ENCODE measurements at regions not wholly inside any gene's neighbourhood (a gene's known extent, or its start where the extent isn't known, plus 50 kb on each side); places are given as distances from the start of the nearest gene placed in this dataset.

- Histone ChIP-seq H3K36me3 (ENCODE audit: control insufficient read depth in 1 of 2, insufficient read depth in 2 of 2, low read length in 2 of 2) (no peaks in the 10 kb centered on the region), H3K4me3 (replicated peaks in 1 of 2; ENCODE audit: low read depth in 1 of 2, low read length in 2 of 2) (no peak overlapping the region), H3K4me2 (ENCODE audit: low read length) (no peak overlapping the region), H4K20me1 (ENCODE audit: insufficient read depth) (no peaks in the 10 kb centered on the region), H3K9me2 (ENCODE audit: insufficient read depth) (no peaks in the 10 kb centered on the region), H3K79me2 (ENCODE audit: insufficient read depth, low read length) (no peaks in the 10 kb centered on the region), H3K27me3 (ENCODE audit: insufficient read depth, low read length) (no peaks in the 10 kb centered on the region), H2AFZ (ENCODE audit: low read depth, low read length, poor library complexity, severe bottlenecking) (no peak overlapping the region), H3K4me1 (ENCODE audit: control insufficient read depth in 1 of 2, insufficient read depth in 2 of 2, low read length in 2 of 2) (no peaks in the 10 kb centered on the region), H3K9ac (ENCODE audit: low read length) (no peak overlapping the region), H3K9me3 (ENCODE audit: control insufficient read depth in 1 of 2, insufficient read depth in 1 of 2, low read depth in 1 of 2, low read length in 2 of 2) (no peaks in the 10 kb centered on the region; a peak in 1 of 4 replicates), H3K27ac (ENCODE audit: low read depth, low read length) (no peak overlapping the region)
- BruUV-seq (replicated peaks), result no TSS peak
- ChIA-PET POLR2A (no interaction called here), CTCF (no interaction called here), RAD21 (ENCODE audit: low non-redundant PET in 1 of 2, low total read pairs in 2 of 2, uncharacterized antibody in 2 of 2, unreplicated experiment in 2 of 2) (no interaction called here)
- intact Hi-C loops (cut with micrococcal nuclease), result no loop called here
- ATAC-seq, result no peak
- TF ChIP-seq CBX3 (IDR thresholded peaks at IDR 0.05; ENCODE audit: low read depth) (no peak), ZNF274 (IDR thresholded peaks at IDR 0.05; ENCODE audit: low read depth, low read length) (no peak), ELF1 (IDR thresholded peaks at IDR 0.05; ENCODE audit: borderline replicate concordance, low read depth) (no peak), CEBPB (IDR thresholded peaks at IDR 0.05; ENCODE audit: low read depth) (no peak), SIN3A (IDR thresholded peaks at IDR 0.05; ENCODE audit: low read depth) (no peak), EGR1 (IDR thresholded peaks at IDR 0.05; ENCODE audit: low read depth) (no peak), ZFX (IDR thresholded peaks at IDR 0.05) (no peak), SRF (IDR thresholded peaks at IDR 0.05; ENCODE audit: low read depth) (no peak), SP1 (IDR thresholded peaks at IDR 0.05; ENCODE audit: low read depth) (no peak), CTCF (IDR thresholded peaks at IDR 0.05 in 2 of 3, conservative IDR thresholded peaks at IDR 0.05 in 1 of 3; ENCODE audit: borderline replicate concordance in 1 of 3, insufficient read depth in 1 of 3, low read depth in 2 of 3, low read length in 2 of 3) (no peak), YY1 (IDR thresholded peaks at IDR 0.05; ENCODE audit: extremely low read depth, insufficient replicate concordance, low read depth, low read length) (no peak), POLR2A (IDR thresholded peaks at IDR 0.05; ENCODE audit: borderline replicate concordance, extremely low read depth, insufficient read depth, insufficient read length) (no peak), ATF3 (IDR thresholded peaks at IDR 0.05) (no peak)
- DNase-seq (ENCODE audit: low read depth, low spot score), result no peak
Measured at GRCh38 chr13:88118952-88119351, 447.8 kb downstream of the SLITRK5 start.

Measured in HCT116 (cell line).